GM19025 (cell line): ENCODE measurements at regions not wholly inside any gene's neighbourhood (a gene's known extent, or its start where the extent isn't known, plus 50 kb on each side); places are given as distances from the start of the nearest gene placed in this dataset.

Source experiments
- ATAC-seq: cut with Tn5 transposase; IDR thresholded peaks from one replicate; pipeline ENCODE4 v1.9.1; 2021; ENCODE audit warnings: mild to moderate bottlenecking, low read depth, moderate library complexity; ENCODE audit not compliant: unreplicated experiment

DNA sequence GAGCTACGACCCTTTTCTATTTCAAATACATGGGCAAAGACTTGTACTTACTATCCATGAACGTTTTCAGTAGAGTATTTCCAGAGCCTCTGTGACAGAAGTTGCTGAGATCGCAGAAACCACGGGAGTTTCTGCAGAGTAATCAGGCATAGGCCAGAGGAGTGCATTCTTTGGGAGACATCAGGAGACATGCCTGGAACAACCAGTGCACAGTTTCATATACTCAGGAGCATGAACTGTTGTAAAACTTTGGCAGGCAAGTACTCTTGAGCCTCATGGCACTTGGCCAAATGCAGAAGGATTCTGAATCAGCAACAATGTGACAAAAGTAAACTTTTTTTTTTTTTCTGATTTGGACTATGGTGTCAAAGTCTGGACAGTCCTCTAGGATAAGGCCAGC is 307.1 kb downstream of the GRB14 start:
- ATAC-seq = no peak

DNA sequence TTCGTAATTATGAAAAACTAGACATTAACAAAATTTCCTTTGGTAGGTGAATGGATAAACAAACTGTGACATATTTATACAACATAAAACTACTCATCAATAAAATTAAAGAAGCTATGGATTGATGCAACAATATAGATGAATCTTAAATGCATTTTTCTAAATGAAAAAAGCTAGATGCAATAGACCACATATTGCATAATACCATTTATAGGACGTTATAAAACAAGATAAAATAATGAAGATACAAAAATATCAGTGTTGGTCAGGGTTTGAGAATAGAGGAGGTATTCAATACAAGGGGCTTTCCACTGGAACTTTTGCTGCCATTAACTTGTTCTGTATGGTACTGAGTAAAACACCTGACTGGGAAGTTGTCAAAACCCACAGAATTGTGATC is 314.4 kb downstream of the GRB14 start:
- no peak for ATAC-seq

DNA sequence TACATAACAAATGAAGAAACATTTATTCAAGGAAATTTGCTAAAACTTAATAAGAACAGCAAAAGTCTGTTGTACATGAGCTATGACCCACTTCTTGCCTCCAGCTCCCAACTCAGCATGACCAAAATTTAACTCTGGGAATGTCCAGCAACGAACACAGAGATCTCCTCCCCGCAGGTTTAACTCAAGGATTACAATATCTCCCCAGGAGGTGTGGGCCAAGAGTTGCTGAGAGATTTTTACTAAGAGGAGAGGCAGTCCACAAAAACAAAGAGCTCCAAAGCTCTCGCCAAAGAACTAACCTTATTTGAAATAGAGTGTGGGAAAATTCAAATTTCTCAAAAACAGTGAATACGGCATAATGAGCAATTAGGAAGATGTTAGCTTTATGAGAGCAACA is 318.5 kb downstream of the GRB14 start:
- ATAC-seq = no peak

DNA sequence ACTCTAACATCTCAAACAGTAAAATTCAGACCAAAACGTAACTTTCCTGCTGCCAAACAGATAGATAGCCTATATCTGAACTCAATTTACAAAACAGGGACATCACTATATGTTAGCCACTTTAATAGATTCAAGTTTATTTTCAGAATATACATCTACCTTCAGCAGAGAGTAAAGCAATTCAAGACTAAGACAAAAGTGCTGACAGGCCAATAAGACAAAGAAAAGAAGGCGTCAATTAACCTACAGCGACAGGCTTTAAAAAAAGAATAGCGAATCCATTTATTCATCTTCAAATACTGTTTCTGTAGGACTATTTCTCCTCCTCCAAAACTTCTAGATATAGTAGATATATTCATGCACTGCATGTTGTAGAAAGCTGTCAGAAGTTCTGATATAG is 333.0 kb downstream of the GRB14 start:
- ATAC-seq = no peak

DNA sequence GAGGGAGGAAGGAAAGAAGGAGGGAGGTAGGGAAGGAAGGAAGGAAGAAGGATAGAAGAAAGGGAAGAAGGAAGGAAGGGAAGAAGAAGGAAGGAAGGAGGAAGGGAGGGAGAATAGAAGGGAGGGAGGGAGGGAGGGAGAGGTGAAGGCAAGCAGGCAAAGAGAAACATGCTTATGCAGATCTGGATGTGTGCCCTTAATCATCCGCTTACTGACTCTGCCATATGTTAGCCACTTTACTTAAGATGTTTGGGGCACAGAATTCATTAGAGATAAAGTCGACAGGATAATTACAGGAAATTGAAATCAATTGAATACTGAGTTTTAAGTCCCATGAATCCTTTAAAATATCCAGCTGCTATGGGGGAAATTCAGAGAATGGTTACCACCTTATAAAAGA is 334.2 kb downstream of the GRB14 start:
- ATAC-seq = no peak

DNA sequence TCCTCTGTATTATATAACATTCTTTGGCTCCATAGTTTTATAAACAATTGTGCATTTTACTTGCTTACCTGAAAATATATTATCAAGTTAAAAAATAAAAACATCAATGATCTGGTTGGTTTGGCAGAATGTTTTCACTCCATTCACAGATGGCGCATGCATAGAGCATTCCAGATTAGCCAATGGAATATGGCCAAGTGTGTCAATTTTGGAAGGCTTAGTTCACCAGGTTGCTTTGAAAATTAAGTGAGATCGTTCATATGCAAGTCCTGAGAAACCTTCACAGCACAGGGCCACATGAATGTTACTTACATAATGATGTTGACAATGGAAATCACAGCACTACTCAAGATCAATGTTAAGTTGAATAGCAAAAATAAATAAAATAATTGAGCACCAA is 335.7 kb downstream of the GRB14 start:
- no peak for ATAC-seq

DNA sequence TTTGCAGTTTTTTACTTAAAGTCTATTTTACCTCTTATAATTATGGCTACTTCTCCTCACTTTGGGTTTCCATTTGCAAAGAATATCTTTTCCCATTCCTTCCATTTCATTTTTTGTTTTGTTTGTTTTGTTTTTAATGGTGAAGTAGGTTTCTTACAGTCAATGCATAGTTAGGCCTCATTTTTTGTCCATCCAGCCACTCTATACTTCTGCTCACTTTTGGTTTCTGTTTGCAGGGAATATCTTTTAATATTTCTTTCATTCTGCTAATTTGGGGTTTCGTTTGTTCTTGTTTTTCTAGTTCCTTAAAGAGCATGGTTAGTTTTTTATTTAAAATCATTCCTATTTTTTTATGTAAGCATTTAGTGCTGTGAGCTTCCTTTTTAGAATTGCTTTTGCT is 339.4 kb downstream of the GRB14 start:
- ATAC-seq = no peak

DNA sequence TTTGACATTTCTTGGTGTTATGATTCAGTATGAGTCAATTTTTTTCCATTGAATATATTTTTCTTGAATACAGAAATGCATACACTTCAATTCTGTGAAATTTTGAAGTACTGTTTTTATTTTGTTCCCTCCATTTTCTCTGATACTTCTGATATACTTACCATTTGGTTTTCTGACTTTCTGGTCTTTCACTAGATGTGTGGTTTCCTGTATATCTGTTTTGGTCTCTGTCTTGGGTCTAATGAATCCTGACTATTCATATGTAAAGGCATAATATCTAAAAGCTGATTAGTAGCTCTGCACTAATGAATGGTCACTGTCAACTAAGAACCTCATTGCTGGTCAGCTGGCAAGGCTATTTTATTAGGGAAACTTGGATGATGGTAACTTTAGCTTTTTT is 345.6 kb downstream of the GRB14 start:
- ATAC-seq = no peak

DNA sequence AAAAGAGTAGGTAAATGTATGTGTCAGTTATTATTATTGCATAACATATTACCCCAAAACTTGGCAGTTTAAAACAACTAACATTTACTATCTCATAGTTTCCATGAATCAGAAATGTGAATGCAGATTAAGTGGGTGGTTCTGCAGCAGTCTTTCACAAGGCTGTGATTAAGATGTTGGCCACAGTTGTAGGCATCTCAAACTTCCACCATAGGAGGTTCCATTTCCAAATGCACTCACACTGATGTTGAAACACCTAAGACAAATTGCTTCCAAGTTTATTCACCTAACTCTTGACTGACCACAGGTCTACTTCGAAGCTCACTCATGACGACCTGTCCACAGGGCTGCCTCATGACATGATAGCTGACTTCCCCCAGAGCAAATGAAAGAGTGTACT is 360.8 kb downstream of the GRB14 start:
- no peak for ATAC-seq

DNA sequence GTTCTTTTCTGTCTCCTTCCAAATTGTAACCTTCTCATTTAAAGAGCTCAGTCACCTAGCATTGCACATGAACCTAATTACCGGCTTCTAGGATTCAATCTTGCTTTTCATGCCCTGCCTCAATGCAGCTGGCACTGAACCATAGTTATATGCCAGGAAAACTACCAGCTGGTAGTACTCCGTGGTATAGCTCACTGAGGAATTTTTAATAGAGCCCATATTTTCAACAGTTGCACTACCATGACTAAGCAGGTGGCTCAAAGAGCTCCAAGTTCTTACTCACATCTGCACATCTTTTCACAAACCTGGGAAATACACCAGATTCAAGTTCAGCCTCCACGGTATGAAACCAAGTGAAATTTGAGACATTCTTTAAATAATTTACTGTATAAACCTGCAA is 363.5 kb downstream of the GRB14 start:
- no peak for ATAC-seq

DNA sequence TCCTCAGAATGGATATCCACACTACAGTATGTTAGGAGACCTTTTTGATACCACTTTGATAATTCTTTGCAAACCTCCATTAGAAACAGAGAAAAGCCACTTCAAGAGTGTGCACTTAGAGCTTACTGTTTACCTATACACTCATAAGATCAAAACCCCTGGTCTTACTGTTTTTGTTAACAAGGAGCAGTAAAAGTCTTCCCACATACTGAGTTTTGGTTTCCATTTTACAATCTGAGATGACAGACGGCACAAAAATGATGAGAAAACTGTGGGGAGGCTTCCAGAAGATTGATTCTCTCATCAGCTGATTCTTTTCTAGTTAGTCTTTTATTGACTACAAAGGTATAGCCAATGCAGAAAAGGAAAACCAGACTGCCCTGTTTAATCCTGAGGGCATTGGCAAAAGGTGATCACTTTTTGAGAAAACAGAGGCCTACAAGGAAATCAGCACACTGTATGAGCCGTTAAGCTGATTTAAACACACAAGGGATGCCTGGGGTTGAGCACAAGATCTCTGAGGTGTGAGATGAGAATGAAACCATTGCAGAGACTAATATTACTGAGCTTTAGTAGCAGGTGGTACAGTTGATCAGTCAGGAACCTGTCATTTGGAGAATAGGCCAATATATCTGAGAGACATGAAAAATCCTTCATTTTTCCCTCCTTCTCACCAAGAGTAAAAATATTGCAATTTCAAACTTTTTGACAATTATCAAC is 368.6 kb downstream of the GRB14 start:
- peak; percentile 73 for ATAC-seq

DNA sequence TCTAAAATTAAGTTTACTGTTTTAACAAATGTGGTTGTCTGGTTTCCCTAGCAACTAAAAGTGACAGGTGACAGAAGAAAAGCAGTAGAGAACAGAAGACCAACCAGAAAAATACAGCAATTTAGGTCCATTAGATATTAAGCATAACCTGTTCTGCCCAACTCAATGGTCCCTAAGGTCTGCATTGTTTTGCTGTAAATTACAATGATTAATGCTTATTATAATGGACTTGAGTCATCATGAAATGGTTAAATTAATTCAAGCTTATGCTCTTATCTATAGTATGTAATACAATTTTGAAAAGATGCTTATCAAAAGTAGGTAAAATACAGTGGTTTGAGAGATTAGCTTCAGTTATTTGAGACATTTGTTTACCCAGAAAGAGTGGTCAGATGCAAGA is 378.0 kb downstream of the GRB14 start:
- no peak for ATAC-seq

DNA sequence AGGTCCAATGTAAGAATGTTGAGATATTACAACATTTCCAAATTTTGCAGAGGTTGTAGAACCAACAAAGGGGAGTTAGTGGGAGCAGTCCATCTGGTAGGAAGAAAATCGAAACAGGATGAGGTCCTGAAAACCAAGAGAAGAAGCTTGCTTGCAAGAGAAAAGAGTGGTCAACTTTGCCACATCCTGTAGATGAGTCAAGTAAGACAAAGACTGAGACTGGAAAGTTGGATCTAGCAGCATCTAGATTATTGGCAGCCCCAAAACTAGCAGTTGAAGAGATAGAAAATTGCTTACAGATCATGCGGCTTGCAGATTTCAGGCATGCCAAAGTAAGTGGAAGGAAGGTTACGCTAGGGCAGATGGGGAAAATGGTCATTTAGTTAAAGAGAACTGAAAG is 378.9 kb downstream of the GRB14 start:
- no peak for ATAC-seq

DNA sequence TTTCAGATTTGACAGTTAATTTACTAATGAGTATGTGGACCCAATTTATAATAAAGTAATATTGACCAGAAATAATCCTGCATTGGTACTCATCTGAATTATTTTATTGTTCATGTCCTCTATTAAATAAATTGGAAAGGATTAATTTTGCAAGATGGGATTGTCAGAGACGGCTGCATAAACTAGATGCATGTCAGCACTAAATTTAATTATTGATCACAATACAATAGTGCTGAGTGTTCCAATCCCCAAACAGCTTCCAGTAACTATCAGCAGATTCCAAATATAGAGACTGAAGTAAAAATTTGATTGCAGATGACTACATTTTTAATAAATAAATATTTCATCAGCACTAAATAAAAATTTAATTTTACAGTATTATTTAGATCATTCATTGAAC is 387.2 kb downstream of the GRB14 start:
- ATAC-seq = no peak

DNA sequence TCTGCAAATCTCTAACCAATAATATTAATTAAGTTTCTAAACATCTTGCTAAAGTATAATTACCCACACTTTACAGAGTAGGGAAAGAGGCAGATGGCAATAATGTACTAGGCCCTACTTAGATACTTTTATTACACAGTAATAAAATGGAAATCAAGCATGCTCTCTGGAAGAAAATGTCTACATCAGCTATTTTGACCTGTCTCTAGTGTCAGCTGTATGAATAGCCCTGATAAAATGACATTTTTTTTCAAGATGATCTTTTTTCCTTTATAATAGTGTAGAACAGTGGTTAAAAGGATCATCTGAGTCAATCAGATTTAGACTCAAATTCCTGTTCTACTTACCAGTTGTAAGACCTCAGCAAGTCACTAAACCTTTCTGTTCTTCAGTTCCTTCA is 397.3 kb downstream of the GRB14 start:
- no peak for ATAC-seq

DNA sequence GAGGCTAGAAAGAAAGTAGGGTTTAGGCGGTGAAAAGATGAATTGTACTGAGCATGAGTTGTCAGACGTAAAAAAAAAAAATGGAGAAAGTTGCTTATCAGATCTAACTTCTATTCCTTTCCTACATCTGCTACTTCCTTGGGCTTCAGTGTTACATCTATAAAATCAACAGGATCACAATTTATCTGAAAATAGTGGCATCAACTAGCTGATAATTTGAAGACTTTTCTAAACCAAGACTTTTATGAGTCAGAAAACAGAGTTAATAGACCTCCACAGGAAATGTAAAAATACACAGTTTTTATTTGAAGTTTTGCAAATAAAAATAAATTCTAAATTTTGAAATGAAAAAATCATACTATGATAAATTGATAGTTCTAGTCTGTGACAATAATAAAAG is 399.8 kb downstream of the GRB14 start:
- ATAC-seq = no peak

DNA sequence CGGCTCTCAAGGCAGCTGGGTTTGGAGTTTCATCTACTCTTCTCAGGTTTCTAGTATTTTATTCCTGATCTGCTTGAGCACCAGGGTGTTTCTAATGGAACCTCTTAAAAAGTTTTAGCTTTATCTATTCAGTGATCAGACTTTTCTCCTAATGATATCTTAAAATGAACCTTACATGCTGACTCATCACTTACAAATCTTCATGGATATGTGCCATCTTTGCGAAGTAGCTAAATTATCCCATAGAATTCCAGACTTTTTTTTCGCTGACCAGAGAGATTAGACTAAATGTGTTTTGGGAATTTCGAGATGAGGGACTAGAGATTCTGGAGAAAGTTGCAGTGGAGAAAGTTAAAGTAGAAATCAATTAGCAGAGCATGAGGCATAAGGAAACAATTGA is 401.0 kb downstream of the GRB14 start:
- no peak for ATAC-seq

DNA sequence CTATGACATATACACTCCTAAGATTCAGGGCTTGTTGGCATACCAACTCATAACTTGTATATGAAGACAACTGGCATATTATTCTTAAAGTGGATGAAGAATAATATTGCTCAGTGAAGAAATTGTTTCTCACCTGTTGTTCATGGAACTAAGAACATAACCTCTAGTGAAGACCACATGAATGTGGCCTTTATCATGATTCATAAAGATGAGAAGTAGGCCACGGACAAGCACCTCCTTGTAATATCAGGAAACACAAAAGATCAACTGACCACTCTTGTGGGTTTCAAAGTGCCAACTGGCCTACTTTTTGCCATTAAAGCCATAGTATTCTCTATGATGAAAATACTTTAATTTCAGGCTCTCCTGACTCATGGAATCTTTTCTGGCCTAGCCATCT is 407.4 kb downstream of the GRB14 start:
- ATAC-seq = no peak

DNA sequence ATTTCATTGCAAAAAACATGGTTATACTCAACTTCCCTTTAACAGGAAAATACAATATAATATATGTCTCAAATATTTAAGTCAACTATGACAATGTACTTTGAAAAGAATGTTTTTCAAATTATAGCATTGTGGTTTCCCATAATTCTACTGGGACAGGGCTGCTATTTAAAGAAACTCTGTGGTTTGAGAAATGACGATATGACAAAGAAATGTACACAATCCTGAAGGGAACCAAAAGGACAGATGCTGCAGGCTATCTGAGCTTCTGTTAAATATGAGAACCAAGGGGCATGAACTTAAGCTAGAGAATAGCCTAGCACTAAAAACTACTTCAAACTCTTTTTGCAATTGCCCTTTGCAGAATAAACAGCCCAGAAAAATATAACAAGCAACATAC is 415.9 kb downstream of the GRB14 start:
- ATAC-seq = no peak

DNA sequence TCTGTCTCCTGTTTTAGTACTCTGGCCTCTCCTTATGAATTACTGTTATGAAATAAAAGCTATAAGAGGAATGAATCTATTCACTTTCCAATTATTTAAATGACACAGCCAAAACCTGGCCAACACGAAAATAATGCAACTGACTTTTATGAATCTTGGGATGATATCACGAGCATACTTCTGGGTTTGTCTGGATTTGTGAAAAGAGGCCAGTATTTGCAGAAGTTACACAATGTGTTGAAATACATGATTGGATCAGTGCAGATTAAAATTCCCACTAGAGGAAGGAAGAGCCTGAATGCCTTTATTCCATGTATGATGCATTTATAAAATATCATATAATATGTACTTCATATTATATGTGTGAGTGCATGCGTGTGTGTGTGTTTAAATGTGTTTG is 418.2 kb downstream of the GRB14 start:
- ATAC-seq = no peak

DNA sequence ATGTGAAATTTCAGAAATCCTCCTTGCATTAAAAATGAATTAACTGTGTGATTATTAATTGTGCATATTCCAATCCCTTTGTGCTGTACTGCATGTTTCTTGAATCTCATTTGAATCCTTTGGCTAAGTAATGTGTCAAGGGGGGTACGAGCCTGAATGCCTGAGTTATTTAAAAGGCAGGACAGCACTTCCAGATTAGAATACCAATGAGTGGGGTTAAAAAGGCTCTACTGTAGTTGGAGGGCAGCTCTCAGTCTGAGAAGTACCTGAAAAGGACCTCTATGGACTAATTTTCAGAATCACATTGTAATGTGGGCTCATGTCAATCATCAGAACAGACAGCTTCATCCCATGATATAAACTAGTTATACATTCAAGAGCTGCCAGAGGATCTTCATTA is 423.0 kb downstream of the GRB14 start:
- ATAC-seq = no peak

DNA sequence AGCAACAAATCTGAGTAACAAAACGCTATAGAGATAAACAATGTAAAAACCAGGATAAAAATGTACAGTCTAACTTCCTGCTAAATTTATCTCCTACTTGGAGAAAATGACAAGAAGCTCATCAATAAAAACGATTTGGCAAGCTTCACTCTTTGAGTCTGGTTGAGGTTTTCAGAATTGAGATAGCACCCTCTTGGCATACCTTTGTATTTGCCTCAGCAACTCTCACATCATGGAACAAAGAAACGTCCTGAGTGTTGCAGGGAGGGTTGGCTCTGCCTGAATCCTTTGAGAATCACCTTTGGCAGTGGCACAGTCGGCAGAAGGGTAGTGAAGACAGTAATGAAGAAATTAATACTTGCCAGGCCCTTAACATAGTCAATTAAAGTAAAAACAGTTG is 430.6 kb downstream of the GRB14 start:
- ATAC-seq = no peak

DNA sequence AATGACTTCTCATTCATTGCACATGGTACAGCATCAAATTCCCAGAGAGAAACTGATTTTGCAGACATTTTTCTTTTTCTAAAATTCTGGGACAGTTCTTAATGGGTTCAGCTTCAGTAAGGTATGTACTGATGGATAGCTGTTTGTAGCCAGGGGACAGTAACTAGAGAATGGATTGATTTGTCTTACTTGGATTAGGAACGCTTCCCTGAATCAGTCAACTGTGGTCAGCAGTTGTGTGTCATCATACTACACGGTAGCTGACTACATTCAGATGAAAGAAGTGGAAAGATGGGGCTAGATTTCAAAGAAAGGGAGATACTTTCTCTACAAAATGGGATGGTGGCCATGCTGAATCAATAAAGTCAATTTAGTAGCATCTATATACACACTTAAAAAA is 431.4 kb downstream of the GRB14 start:
- ATAC-seq = no peak
